ENCODE measurements at regions not wholly inside any gene's neighbourhood (a gene's known extent, or its start where the extent isn't known, plus 50 kb on each side); places are given as distances from the start of the nearest gene placed in this dataset.

- no peak for TF ChIP-seq ZNF274 (IDR thresholded peaks at IDR 0.05; ENCODE audit: low read depth, low read length)
- TF ChIP-seq SUZ12 (IDR thresholded peaks at IDR 0.05; ENCODE audit: extremely low read depth, insufficient read depth, insufficient read length): no peak
Measured at GRCh38 chr20:53785320-53785719, 191.7 kb upstream of the ZNF217 start.
